ENCODE measurements at regions not wholly inside any gene's neighbourhood (a gene's known extent, or its start where the extent isn't known, plus 50 kb on each side); places are given as distances from the start of the nearest gene placed in this dataset.

- no peak for TF ChIP-seq EZH2 (IDR thresholded peaks at IDR 0.05)
- TF ChIP-seq POLR2AphosphoS5 (IDR thresholded peaks at IDR 0.05; ENCODE audit: borderline replicate concordance, low read depth, low read length) = no peak
- no peak for TF ChIP-seq FOXP2 (optimal IDR thresholded peaks at IDR 0.05; ENCODE audit: control extremely low read depth, extremely low read length, insufficient read depth)
Observed at GRCh38 chr4:106604319-106605051, 235.9 kb upstream of the GIMD1 start.

Data from SK-N-MC (cell line).